HL-60 (cell line): ENCODE measurements at regions not wholly inside any gene's neighbourhood (a gene's known extent, or its start where the extent isn't known, plus 50 kb on each side); places are given as distances from the start of the nearest gene placed in this dataset.

Experiments used
- CTCF ChIP-seq: IDR thresholded peaks from one replicate; pipeline ENCODE4 v1.5.1; 2011; ENCODE audit warnings: low read length, control low read depth, inconsistent platforms; ENCODE audit not compliant: insufficient read depth
- POLR2AphosphoS5 ChIP-seq: IDR thresholded peaks from 2 replicates; pipeline ENCODE4 v1.6.1; 2012; ENCODE audit warnings: low read depth

- TF ChIP-seq CTCF (no peak), POLR2AphosphoS5 (no peak)
Observed at GRCh38 chrX:11996810-11997209, 141.5 kb upstream of the FRMPD4 start.
